Pancreas (tissue), 10 donors: ENCODE measurements at regions not wholly inside any gene's neighbourhood (a gene's known extent, or its start where the extent isn't known, plus 50 kb on each side); places are given as distances from the start of the nearest gene placed in this dataset.

Experiments
- ATAC-seq, 4 donors: fragments of 200-7000 bp; cut with Tn5 transposase; one replicate each; pipeline versions ENCODE4 v1.8.0 to v1.9.1; 2020; ENCODE audit warnings: mild to moderate bottlenecking in 4 of 4, moderate library complexity in 4 of 4
- DNase-seq, 6 donors: peaks; one replicate each; pipeline ENCODE4 v3.0.0-alpha.2; 2020
- FAIRE-seq: peaks from 2 replicates; lab custom pipeline; 2012; peaks lifted over from hg19 to GRCh38; lab: Jason Lieb, UNC
- H3K27ac ChIP-seq, 4 donors: fragments of 200-600 bp; sonication (generic); 1 replicate in 3 of 4; 2 replicates in 1 of 4; pipeline versions ENCODE4 v1.5.0 to v1.8.0; 2020
- H3K27me3 ChIP-seq, 4 donors: fragments of 200-600 bp; one replicate each; pipeline ENCODE4 v1.8.0; 2021
- H3K36me3 ChIP-seq, 3 donors: fragments of 200-600 bp; sonication (generic) in 1 of 3; one replicate each; pipeline versions ENCODE4 v1.5.0 to v1.8.0; 2020 to 2021
- H3K4me1 ChIP-seq, 3 donors: fragments of 200-600 bp; one replicate each; pipeline ENCODE4 v1.8.0; 2021
- H3K4me3 ChIP-seq, 4 donors: fragments of 200-600 bp; sonication (generic) in 2 of 4; one replicate each; pipeline versions ENCODE4 v1.5.0 to v1.8.0; 2020 to 2021
- H3K9me3 ChIP-seq, 4 donors: fragments of 200-600 bp; one replicate each; pipeline ENCODE4 v1.8.0; 2021
- CTCF ChIP-seq, 4 donors: fragments of 200-600 bp; sonication (generic) in 3 of 4; IDR thresholded peaks; one replicate each; pipeline versions ENCODE4 v1.5.0 to v1.8.0; 2021; ENCODE audit warnings: antibody characterized with exemption in 4 of 4
- WGBS, 2 donors: extraction: QIAGEN DNeasy Blood & Tissue Kit; methylation state at CpG; one replicate each; pipeline ENCODE4 v1.1.7; 2013; 5-methylcytosine and 5-hydroxymethylcytosine counted together
- intact Hi-C, 3 donors: fragments of 100-400 bp; cut with DNase I; formaldehyde crosslinking; loops; one replicate each; pipeline versions ENCODE4 v1.11.1 to v1.14.2; 2022
- donor health status: healthy with polysubstance abuse.
- donor health status: DM: no; HTN: no; CAD: no; lungs with moderate emphysema.
- donor health status: DM: no; HTN: no; CAD: no.
- donor health status: control.
- donor health status: control.
- donor health status: Bipolar disorder and iron deficiency.
- donor health status: DM: yes; HTN: yes; CAD: no.
- donor health status: DM: no; HTN: no; CAD: no.
- donor health status: DM: no; HTN: no; CAD: no.
- donor health status: DM: yes; HTN: yes; CAD: no.

GRCh38 chr12:113650476-113650875 lies 178.8 kb upstream of the LHX5 start:
- H3K4me3 ChIP-seq: no peak overlapping the region
- H3K27ac ChIP-seq: no peak overlapping the region
- DNase-seq (no peak), FAIRE-seq (no peak), ATAC-seq (no peak)
- no peaks in the 10 kb centered on the region for H3K9me3 ChIP-seq
- intact Hi-C loops: no loop called here
- H3K4me1 ChIP-seq: no peaks in the 10 kb centered on the region
- H3K27me3 ChIP-seq: peaks cover 0 to under 1% (median 0%) of the 10 kb centered on the region in 4 donors
- no peak for TF ChIP-seq CTCF (IDR thresholded peaks at IDR 0.05)
- WGBS, 2 donors: 54 to 69% methylated on average over 6 of the region's 6 CpGs
- H3K36me3 ChIP-seq: no peaks in the 10 kb centered on the region

- intact Hi-C loops: no loop called here
- Histone ChIP-seq H3K27ac (no peak overlapping the region), H3K27me3 (peaks cover 0 to 3% (median 0%) of the 10 kb centered on the region in 4 donors), H3K36me3 (no peaks in the 10 kb centered on the region), H3K4me3 (no peak overlapping the region), H3K9me3 (no peaks in the 10 kb centered on the region), H3K4me1 (no peaks in the 10 kb centered on the region)
- 22 to 28% methylated on average over 20 of the region's 20 CpGs for WGBS, 2 donors
- DNase-seq (no peak), FAIRE-seq (no peak), ATAC-seq (no peak)
- TF ChIP-seq CTCF (IDR thresholded peaks at IDR 0.05): no peak
Measured at GRCh38 chr12:113649256-113649830, 177.7 kb upstream of the LHX5 start.

GRCh38 chr12:113647048-113647447 lies 175.4 kb upstream of the LHX5 start:
- H3K9me3 ChIP-seq: no peaks in the 10 kb centered on the region
- WGBS, 2 donors: 67 to 70% methylated on average over 4 of the region's 4 CpGs
- H3K4me1 ChIP-seq: no peaks in the 10 kb centered on the region
- H3K27ac ChIP-seq: no peak overlapping the region
- H3K27me3 ChIP-seq: peaks cover 0 to 3% (median 0%) of the 10 kb centered on the region in 4 donors
- ATAC-seq: no peak
- intact Hi-C loops: no loop called here
- FAIRE-seq: no peak
- no peak for DNase-seq
- H3K4me3 ChIP-seq: no peak overlapping the region
- TF ChIP-seq CTCF (IDR thresholded peaks at IDR 0.05): no peak
- no peaks in the 10 kb centered on the region for H3K36me3 ChIP-seq

- Histone ChIP-seq H3K4me3 (no peak overlapping the region), H3K27me3 (peaks cover 0 to 3% (median 0%) of the 10 kb centered on the region in 4 donors), H3K9me3 (no peaks in the 10 kb centered on the region), H3K4me1 (no peaks in the 10 kb centered on the region), H3K27ac (no peak overlapping the region), H3K36me3 (no peaks in the 10 kb centered on the region)
- TF ChIP-seq CTCF (IDR thresholded peaks at IDR 0.05): no peak
- 30 to 36% methylated on average over 14 of the region's 14 CpGs for WGBS, 2 donors
- DNase-seq: no peak
- FAIRE-seq: no peak
- no peak for ATAC-seq
- intact Hi-C loops: no loop called here
Measured at GRCh38 chr12:113645603-113646002, 173.9 kb upstream of the LHX5 start.

- no peak overlapping the region for H3K27ac ChIP-seq
- intact Hi-C loops: no loop called here
- FAIRE-seq (no peak), DNase-seq (no peak), ATAC-seq (no peak)
- TF ChIP-seq CTCF (IDR thresholded peaks at IDR 0.05): no peak
- WGBS, 2 donors: 66% methylated on average over 2 of the region's 2 CpGs
- H3K36me3 ChIP-seq: no peaks in the 10 kb centered on the region
- no peaks in the 10 kb centered on the region for H3K9me3 ChIP-seq
- H3K4me3 ChIP-seq: no peak overlapping the region
- H3K27me3 ChIP-seq: peaks cover 0 to 3% (median 0%) of the 10 kb centered on the region in 4 donors
- no peaks in the 10 kb centered on the region for H3K4me1 ChIP-seq
Measured at GRCh38 chr12:113645183-113645582, 173.5 kb upstream of the LHX5 start.
